ENCODE measurements at regions not wholly inside any gene's neighbourhood (a gene's known extent, or its start where the extent isn't known, plus 50 kb on each side); places are given as distances from the start of the nearest gene placed in this dataset.

GRCh38 chr15:57796146-57796545 lies 89.6 kb downstream of the POLR2M start:
- TF ChIP-seq RXRA (IDR thresholded peaks at IDR 0.05) (no peak), CTCF (IDR thresholded peaks at IDR 0.05; ENCODE audit: low read depth, low read length, missing input control) (no peak), HNF4A (conservative IDR thresholded peaks at IDR 0.05) (no peak), MAX (IDR thresholded peaks at IDR 0.05) (no peak), RAD21 (IDR thresholded peaks at IDR 0.05) (no peak), JUND (IDR thresholded peaks at IDR 0.05) (no peak), ZBTB33 (IDR thresholded peaks at IDR 0.05) (no peak), SP1 (IDR thresholded peaks at IDR 0.05) (no peak), FOXA1 (IDR thresholded peaks at IDR 0.05) (no peak), ATF3 (IDR thresholded peaks at IDR 0.05) (no peak)

Measured in liver (tissue), 3 donors.